ENCODE measurements at regions not wholly inside any gene's neighbourhood (a gene's known extent, or its start where the extent isn't known, plus 50 kb on each side); places are given as distances from the start of the nearest gene placed in this dataset.

- no peaks in the 10 kb centered on the region for H3K9me2 ChIP-seq (replicated peaks; ENCODE audit: insufficient read depth)
- H3K79me2 ChIP-seq = no peaks in the 10 kb centered on the region
- no peak overlapping the region for H2AFZ ChIP-seq
- H3K4me2 ChIP-seq = no peak overlapping the region
- no peaks in the 10 kb centered on the region for H4K20me1 ChIP-seq (ENCODE audit: insufficient read depth, poor library complexity, severe bottlenecking)
- peaks cover 2% of the 10 kb centered on the region for H3K4me1 ChIP-seq (ENCODE audit: insufficient read depth)
- no peak for TF ChIP-seq CTCF (IDR thresholded peaks at IDR 0.05; ENCODE audit: poor library complexity)
- TF ChIP-seq EZH2phosphoT487 (IDR thresholded peaks at IDR 0.05; ENCODE audit: low read depth, severe bottlenecking, unreplicated experiment) = no peak
- no peak for TF ChIP-seq EZH2 (IDR thresholded peaks at IDR 0.05; ENCODE audit: borderline replicate concordance)
- DNase-seq (ENCODE audit: low spot score) = no peak
- H3K4me3 ChIP-seq = no peak overlapping the region
- WGBS (ENCODE audit: low lambda C conversion rate, missing lambda C conversion rate) = 90% methylated on average over 5 of the region's 5 CpGs
- no peaks in the 10 kb centered on the region for H3K27me3 ChIP-seq
- H3K36me3 ChIP-seq (replicated peaks; ENCODE audit: insufficient read depth, low read depth) = no peaks in the 10 kb centered on the region
- H3K27ac ChIP-seq = no peak overlapping the region
- H3K9me3 ChIP-seq (ENCODE audit: low read depth) = no peaks in the 10 kb centered on the region
These were observed 249.9 kb downstream of the IPMK start for GRCh38 chr10:58017719-58018367.

- Histone ChIP-seq H3K79me2 (no peaks in the 10 kb centered on the region), H3K27me3 (no peaks in the 10 kb centered on the region), H3K9me3 (ENCODE audit: low read depth) (no peaks in the 10 kb centered on the region), H4K20me1 (ENCODE audit: insufficient read depth, poor library complexity, severe bottlenecking) (no peaks in the 10 kb centered on the region), H3K4me2 (no peak overlapping the region), H3K27ac (no peak overlapping the region), H3K36me3 (replicated peaks; ENCODE audit: insufficient read depth, low read depth) (no peaks in the 10 kb centered on the region), H3K9me2 (replicated peaks; ENCODE audit: insufficient read depth) (no peaks in the 10 kb centered on the region), H3K4me3 (no peak overlapping the region), H3K4me1 (ENCODE audit: insufficient read depth) (no peaks in the 10 kb centered on the region), H2AFZ (no peak overlapping the region)
- TF ChIP-seq EZH2phosphoT487 (IDR thresholded peaks at IDR 0.05; ENCODE audit: low read depth, severe bottlenecking, unreplicated experiment) = no peak
- no peak for TF ChIP-seq CTCF (IDR thresholded peaks at IDR 0.05; ENCODE audit: poor library complexity)
- no peak for TF ChIP-seq EZH2 (IDR thresholded peaks at IDR 0.05; ENCODE audit: borderline replicate concordance)
- 92% methylated on average over 1 of the region's 1 CpG for WGBS (ENCODE audit: low lambda C conversion rate, missing lambda C conversion rate)
- DNase-seq (ENCODE audit: low spot score) = no peak
These were observed 251.1 kb downstream of the IPMK start for GRCh38 chr10:58016614-58017013.

- H3K27me3 ChIP-seq = no peaks in the 10 kb centered on the region
- no peaks in the 10 kb centered on the region for H3K4me1 ChIP-seq (ENCODE audit: insufficient read depth)
- H3K9me2 ChIP-seq (replicated peaks; ENCODE audit: insufficient read depth) = no peaks in the 10 kb centered on the region
- no peaks in the 10 kb centered on the region for H4K20me1 ChIP-seq (ENCODE audit: insufficient read depth, poor library complexity, severe bottlenecking)
- H2AFZ ChIP-seq = no peak overlapping the region
- H3K27ac ChIP-seq = no peak overlapping the region
- H3K4me3 ChIP-seq = no peak overlapping the region
- no peaks in the 10 kb centered on the region for H3K9me3 ChIP-seq (ENCODE audit: low read depth)
- no peaks in the 10 kb centered on the region for H3K79me2 ChIP-seq
- no peak for DNase-seq (ENCODE audit: low spot score)
- no peak overlapping the region for H3K4me2 ChIP-seq
- WGBS (ENCODE audit: low lambda C conversion rate, missing lambda C conversion rate) = 94% methylated on average over 1 of the region's 1 CpG
- TF ChIP-seq CTCF (IDR thresholded peaks at IDR 0.05; ENCODE audit: poor library complexity) (no peak), EZH2phosphoT487 (IDR thresholded peaks at IDR 0.05; ENCODE audit: low read depth, severe bottlenecking, unreplicated experiment) (no peak), EZH2 (IDR thresholded peaks at IDR 0.05; ENCODE audit: borderline replicate concordance) (no peak)
- no peaks in the 10 kb centered on the region for H3K36me3 ChIP-seq (replicated peaks; ENCODE audit: insufficient read depth, low read depth)
These were observed 253.3 kb downstream of the IPMK start for GRCh38 chr10:58014436-58014835.

All from hepatocyte (in vitro differentiated cells).